Breast epithelium (tissue), 4 donors: ENCODE measurements at regions not wholly inside any gene's neighbourhood (a gene's known extent, or its start where the extent isn't known, plus 50 kb on each side); places are given as distances from the start of the nearest gene placed in this dataset.
"Not testable (repeated sequence)": the region's sequence is repeated elsewhere in the genome, so short reads cannot be mapped to it uniquely, and the experiment has no call there.

Source experiments
- DNase-seq, 2 donors: peaks; one replicate each; pipeline ENCODE4 v3.0.0-alpha.2; 2019; ENCODE audit warnings: low spot score in 2 of 2
- H3K27ac ChIP-seq, 2 donors: fragments of 200-600 bp; sonication (generic) in 1 of 2; one replicate each; pipeline ENCODE4 v1.5.1; 2016 to 2019; ENCODE audit warnings: mild to moderate bottlenecking in 1 of 2
- H3K27me3 ChIP-seq, 2 donors: fragments of 200-600 bp; sonication (generic) in 1 of 2; one replicate each; pipeline versions ENCODE4 v1.5.1 to v1.6.0; 2017 to 2019; ENCODE audit warnings: control low read depth in 1 of 2, mild to moderate bottlenecking in 1 of 2
- H3K36me3 ChIP-seq: fragments of 200-600 bp; one replicate; pipeline ENCODE4 v1.5.1; 2019
- H3K4me1 ChIP-seq, 2 donors: fragments of 200-600 bp; sonication (generic); one replicate each; pipeline ENCODE4 v1.5.1; 2016 to 2019; ENCODE audit warnings: control low read depth in 1 of 2
- H3K4me3 ChIP-seq, 3 donors: fragments of 200-600 bp; sonication (generic); 1 replicate in 2 of 3; 2 replicates in 1 of 3; pipeline ENCODE4 v1.5.1; 2016 to 2019; ENCODE audit warnings: mild to moderate bottlenecking in 3 of 3, moderate library complexity in 2 of 3
- H3K9me3 ChIP-seq, 2 donors: fragments of 200-600 bp; sonication (generic) in 1 of 2; one replicate each; pipeline ENCODE4 v1.5.1; 2016 to 2019; ENCODE audit warnings: control low read depth in 1 of 2
- intact Hi-C: fragments of 100-400 bp; cut with DNase I; formaldehyde crosslinking; loops from one replicate; pipeline ENCODE4 v1.15.1; 2023; ENCODE audit warnings: low total_unique reads

DNA sequence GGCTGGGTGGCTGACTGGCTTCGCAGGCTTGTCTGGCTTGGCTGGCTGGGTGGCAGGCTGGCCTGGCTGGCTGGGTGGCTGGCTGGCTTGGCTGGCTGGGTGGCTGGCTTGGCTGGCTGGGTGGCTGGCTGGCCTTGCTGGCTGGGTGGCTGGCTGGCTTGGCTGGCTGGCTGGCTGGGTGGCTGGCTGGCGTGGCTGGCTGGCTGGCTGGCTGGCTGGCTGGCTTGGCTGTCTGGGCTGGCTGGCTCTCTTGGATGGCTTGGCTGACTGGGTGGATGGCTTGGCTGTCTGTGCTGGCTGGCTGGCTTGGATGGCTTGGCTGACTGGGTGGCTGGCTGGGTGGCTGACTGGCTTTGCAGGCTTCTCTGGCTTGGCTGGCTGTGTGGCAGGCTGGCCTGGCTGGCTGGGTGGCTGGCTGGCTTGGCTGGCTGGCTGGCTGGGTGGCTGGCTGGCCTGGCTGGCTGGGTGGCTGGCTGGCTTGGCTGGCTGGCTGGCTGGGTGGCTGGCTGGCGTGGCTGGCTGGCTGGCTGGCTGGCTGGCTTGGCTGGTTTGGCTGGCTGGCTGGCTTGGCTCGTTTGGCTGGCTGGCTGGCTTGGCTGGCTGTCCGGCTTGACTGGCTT is 2808.1 kb downstream of the RPIA start:
- H3K27me3 ChIP-seq, H3K4me3 ChIP-seq, H3K4me1 ChIP-seq, H3K27ac ChIP-seq, H3K36me3 ChIP-seq, intact Hi-C loops: not testable (repeated sequence)
- peaks cover 0 to 13% of the 10 kb centered on the region in 2 donors for H3K9me3 ChIP-seq
- DNase-seq: peak; percentile 17 to 50

DNA sequence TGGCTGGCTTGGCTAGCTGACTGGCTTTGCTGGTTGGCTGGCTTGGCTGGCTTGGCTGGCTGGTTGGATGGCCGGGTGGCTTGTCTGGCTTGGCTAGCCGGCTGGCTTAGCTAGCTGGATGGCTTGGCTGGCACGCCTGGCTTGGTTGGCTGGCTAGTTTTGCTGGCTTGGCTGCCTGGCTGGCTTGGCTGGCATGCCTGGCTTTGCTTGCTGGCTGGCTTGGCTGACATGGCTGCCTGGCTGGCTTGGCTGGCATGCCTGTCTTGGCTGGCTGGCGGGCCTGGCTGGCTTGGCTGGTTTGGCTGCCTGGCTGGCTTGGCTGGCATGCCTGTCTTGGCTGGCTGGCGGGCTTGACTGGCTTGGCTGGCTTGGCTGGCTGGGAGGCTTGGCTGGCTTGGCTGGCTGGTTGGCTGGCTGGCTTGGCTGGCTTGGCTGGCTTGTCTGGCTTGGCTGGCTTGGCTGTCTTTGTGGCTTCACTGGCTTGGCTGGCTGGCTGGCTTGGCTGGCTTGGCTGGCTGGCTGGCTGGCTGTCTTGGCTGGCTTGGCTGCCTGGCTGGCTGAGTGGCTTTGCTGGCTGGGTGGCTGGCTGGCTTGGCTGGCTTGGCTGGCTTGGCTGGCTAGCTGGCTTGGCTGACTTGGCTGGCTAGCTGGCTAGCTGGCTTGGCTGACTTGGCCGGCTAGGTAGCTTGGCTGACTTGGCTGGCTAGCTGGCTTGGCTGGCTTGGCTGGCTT is 2808.9 kb downstream of the RPIA start:
- H3K27ac ChIP-seq, H3K36me3 ChIP-seq, H3K4me1 ChIP-seq, H3K27me3 ChIP-seq, H3K4me3 ChIP-seq, intact Hi-C loops: not testable (repeated sequence)
- peaks cover 0 to 13% of the 10 kb centered on the region in 2 donors for H3K9me3 ChIP-seq
- DNase-seq: peak in 1 of 2 donors; percentile 52

DNA sequence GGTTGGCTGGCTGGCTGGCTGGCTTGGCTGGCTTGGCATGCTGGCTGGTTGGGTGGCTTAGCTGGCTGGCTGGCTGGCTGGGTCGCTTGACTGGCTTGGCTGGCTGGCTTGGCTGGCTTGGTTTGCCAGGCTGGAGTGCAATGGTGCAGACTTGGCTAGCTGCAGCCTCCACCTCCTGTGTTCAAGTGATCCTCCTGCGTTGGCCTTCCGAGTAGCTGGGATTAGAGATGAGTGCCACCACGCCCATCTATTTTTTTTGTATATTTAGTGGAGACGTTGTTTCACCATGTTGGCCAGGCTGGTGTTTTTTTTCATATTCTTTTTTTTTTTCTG is 2809.5 kb downstream of the RPIA start:
- intact Hi-C loops, H3K27me3 ChIP-seq, H3K4me1 ChIP-seq: not testable (repeated sequence)

DNA sequence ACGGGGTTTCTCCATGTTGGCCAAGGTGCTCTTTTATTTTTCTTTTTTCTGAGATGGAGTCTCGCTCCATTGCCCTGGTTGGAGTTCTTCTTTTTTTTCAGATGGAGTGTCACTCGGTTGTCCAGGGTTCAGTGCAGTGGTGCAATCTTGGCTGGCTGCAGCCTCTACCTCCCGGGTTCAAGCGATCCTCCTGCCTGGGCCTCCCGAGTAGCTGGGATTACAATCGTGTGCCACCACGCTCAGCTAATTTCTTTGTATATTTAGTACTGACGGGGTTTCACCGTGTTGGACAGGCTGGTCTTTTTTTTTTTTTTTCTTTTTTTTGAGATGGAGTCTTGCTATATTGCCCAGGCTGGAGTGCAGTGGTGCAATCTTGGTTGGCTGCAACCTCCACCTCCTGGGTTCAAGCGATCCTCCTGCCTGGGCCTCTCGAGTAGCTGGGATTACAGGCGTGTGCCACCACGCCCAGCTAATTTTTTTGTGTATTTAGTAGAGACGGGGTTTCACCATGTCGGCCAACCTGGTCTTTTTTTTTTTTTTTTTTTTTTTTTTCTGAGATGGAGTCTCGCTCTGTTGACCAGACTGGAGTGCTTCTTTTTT is 2810.1 kb downstream of the RPIA start:
- H3K4me1 ChIP-seq, H3K27ac ChIP-seq, H3K36me3 ChIP-seq, H3K4me3 ChIP-seq, H3K27me3 ChIP-seq, intact Hi-C loops: not testable (repeated sequence)
- DNase-seq: peak in 1 of 2 donors; percentile 16
- peaks cover 0 to 13% of the 10 kb centered on the region in 2 donors for H3K9me3 ChIP-seq

More for the DNA sequence above, 2809.5 kb downstream of the RPIA start:
- H3K27ac ChIP-seq, H3K4me3 ChIP-seq, H3K36me3 ChIP-seq, DNase-seq: not testable (repeated sequence)
- H3K9me3 ChIP-seq: peaks cover 0 to 13% of the 10 kb centered on the region in 2 donors

DNA sequence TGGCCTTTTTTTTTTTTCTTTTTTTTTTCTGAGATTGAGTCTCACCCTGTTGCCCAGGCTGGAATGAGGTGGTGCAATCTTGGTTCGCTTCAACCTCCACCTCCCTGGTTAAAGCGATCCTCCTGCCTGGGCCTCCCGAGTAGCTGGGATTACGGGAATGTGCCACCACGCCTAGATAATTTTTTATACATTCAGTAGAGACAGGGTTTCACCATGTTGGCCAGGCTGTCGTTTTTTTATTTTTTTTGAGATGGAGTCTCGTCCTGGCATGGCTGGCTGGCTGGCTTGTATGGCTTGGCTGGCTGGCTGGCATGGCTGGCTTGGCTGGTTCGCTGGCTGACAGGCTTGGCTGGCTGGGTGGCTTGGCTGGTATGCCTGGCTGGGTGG is 2812.1 kb downstream of the RPIA start:
- DNase-seq, H3K4me1 ChIP-seq, H3K27ac ChIP-seq, H3K27me3 ChIP-seq, H3K36me3 ChIP-seq, H3K4me3 ChIP-seq, intact Hi-C loops: not testable (repeated sequence)
- H3K9me3 ChIP-seq: peaks cover 0 to 13% of the 10 kb centered on the region in 2 donors

DNA sequence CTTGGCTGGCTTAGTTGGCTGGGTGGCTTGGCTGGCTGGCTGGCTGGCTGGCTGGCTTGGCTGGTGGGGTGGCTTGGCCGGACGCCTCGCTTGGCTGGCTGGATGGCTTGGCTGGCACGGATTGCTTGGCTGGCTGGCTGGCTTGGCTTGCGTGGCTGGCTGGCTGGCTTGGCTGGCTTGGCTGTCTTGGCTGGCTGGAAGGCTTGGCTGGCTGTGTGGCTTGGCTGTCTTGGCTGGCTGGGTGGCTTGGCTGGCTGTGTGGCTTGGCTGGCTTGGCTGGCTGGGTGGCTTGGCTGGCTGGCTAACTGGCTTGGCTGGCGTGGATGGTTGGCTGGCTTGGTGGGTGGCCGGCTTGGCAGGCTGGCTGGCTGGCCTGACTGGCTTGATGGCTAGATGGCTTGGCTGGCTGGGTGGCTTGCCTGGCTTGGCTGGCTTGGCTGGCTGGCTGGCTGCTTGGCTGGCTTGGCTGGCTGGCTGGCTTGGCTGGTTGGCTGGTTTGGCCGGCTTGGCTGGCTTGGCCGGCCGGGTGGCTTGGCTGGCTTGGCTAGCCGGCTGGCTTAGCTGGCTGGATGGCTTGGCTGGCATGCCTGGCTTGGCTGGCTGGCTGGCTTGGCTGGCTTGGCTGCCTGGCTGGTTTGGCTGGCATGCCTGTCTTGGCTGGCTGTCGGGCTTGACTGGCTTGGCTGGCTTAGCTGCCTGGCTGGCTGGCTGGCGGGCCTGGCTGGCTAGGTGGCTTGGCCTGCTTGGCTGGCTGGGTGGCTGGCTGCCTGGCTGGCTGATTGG is 2812.7 kb downstream of the RPIA start:
- H3K9me3 ChIP-seq, H3K4me1 ChIP-seq, H3K36me3 ChIP-seq, intact Hi-C loops, H3K27me3 ChIP-seq, H3K4me3 ChIP-seq, H3K27ac ChIP-seq: not testable (repeated sequence)
- peak in 1 of 2 donors; percentile 51 for DNase-seq

DNA sequence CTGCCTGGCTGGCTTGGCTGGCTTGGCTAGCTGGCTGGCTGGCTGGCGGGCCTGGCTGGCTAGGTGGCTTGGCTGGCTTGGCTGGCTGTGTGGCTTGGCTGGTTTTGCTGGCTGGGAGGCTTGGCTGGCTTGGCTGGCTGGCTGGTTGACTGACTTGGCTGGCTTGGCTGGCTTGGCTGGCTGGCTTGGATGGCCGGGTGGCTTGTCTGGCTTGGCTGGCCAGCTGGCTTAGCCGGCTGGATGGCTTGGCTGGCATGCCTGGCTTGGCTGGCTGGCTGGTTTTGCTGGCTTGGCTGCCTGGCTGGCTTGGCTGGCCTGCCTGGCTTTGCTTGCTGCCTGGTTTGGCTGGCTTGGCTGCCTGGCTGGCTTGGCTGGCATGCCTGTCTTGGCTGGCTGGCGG is 2817.3 kb downstream of the RPIA start:
- H3K36me3 ChIP-seq, H3K27me3 ChIP-seq, H3K27ac ChIP-seq, H3K4me3 ChIP-seq, intact Hi-C loops, H3K4me1 ChIP-seq, DNase-seq, H3K9me3 ChIP-seq: not testable (repeated sequence)

DNA sequence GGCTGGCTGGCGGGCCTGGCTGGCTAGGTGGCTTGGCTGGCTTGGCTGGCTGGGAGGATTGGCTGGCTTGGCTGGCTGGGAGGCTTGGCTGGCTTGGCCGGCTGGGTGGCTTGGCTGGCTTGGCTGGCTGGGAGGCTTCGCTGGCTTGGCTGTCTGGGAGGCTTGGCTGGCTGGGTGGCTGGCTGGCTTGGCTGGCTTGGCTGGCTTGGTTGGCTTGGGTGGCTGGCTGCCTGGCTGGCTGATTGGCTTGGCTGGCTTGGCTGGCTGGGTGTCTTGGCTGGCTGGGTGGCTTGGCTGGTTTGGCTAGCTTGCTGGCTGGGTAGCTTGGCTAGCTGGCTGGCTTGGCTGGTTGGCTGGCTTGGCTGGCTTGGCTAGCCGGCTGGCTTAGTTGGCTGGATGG is 2817.8 kb downstream of the RPIA start:
- DNase-seq, intact Hi-C loops, H3K36me3 ChIP-seq, H3K4me3 ChIP-seq, H3K9me3 ChIP-seq, H3K4me1 ChIP-seq, H3K27me3 ChIP-seq, H3K27ac ChIP-seq: not testable (repeated sequence)

DNA sequence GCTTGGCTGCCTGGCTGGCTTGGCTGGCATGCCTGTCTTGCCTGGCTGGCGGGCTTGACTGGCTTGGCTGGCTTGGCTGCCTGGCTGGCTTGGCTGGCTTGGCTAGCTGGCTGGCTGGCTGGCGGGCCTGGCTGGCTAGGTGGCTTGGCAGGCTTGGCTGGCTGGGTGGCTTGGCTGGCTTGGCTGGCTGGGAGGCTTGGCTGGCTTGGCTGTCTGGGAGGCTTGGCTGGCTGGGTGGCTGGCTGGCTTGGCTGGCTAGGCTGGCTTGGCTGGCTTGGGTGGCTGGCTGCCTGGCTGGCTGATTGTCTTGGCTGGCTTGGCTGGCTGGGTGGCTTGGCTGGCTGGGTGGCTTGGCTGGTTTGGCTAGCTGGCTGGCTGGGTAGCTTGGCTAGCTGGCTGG is 2819.7 kb downstream of the RPIA start:
- DNase-seq, H3K9me3 ChIP-seq, H3K36me3 ChIP-seq, intact Hi-C loops, H3K4me1 ChIP-seq, H3K27me3 ChIP-seq, H3K4me3 ChIP-seq, H3K27ac ChIP-seq: not testable (repeated sequence)

DNA sequence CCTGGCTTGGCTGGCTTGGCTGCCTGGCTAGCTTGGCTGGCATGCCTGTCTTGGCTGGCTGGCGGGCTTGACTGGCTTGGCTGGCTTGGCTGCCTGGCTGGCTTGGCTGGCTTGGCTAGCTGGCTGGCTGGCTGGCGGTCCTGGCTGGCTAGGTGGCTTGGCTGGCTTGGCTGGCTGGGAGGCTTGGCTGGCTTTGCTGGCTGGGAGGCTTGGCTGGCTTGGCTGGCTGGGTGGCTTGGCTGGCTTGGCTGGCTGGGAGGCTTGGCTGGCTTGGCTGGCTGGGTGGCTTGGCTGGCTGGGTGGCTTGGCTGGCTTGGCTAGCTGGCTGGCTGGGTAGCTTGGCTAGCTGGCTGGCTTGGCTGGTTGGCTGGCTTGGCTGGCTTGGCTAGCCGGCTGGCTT is 2824.5 kb downstream of the RPIA start:
- intact Hi-C loops, H3K27me3 ChIP-seq, H3K36me3 ChIP-seq, H3K4me3 ChIP-seq, H3K4me1 ChIP-seq, H3K9me3 ChIP-seq, DNase-seq, H3K27ac ChIP-seq: not testable (repeated sequence)

DNA sequence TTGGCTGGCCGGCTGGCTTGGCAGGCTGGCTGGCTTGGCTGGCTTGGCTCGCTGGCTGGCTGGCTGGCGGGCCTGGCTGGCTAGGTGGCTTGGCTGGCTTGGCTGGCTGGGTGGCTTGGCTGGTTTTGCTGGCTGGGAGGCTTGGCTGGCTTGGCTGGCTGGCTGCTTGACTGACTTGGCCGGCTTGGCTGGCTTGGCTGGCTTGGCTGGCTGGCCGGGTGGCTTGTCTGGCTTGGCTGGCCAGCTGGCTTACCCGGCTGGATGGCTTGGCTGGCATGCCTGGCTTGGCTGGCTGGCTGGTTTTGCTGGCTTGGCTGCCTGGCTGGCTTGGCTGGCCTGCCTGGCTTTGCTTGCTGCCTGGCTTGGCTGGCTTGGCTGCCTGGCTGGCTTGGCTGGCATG is 2825.2 kb downstream of the RPIA start:
- intact Hi-C loops: not testable (repeated sequence)

DNA sequence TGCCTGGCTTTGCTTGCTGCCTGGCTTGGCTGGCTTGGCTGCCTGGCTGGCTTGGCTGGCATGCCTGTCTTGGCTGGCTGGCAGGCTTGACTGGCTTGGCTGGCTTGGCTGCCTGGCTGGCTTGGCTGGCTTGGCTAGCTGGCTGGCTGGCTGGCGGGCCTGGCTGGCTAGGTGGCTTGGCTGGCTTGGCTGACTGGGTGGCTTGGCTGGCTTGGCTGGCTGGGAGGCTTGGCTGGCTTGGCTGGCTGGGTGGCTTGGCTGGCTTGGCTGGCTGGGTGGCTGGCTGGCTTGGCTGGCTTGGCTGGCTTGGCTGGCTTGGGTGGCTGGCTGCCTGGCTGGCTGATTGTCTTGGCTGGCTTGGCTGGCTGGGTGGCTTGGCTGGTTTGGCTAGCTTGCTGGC is 2826.4 kb downstream of the RPIA start:
- DNase-seq, H3K4me3 ChIP-seq, H3K4me1 ChIP-seq, intact Hi-C loops, H3K9me3 ChIP-seq, H3K27me3 ChIP-seq, H3K27ac ChIP-seq, H3K36me3 ChIP-seq: not testable (repeated sequence)

More for the DNA sequence above, 2825.2 kb downstream of the RPIA start:
- H3K9me3 ChIP-seq, DNase-seq, H3K36me3 ChIP-seq, H3K27ac ChIP-seq, H3K27me3 ChIP-seq, H3K4me1 ChIP-seq, H3K4me3 ChIP-seq: not testable (repeated sequence)

DNA sequence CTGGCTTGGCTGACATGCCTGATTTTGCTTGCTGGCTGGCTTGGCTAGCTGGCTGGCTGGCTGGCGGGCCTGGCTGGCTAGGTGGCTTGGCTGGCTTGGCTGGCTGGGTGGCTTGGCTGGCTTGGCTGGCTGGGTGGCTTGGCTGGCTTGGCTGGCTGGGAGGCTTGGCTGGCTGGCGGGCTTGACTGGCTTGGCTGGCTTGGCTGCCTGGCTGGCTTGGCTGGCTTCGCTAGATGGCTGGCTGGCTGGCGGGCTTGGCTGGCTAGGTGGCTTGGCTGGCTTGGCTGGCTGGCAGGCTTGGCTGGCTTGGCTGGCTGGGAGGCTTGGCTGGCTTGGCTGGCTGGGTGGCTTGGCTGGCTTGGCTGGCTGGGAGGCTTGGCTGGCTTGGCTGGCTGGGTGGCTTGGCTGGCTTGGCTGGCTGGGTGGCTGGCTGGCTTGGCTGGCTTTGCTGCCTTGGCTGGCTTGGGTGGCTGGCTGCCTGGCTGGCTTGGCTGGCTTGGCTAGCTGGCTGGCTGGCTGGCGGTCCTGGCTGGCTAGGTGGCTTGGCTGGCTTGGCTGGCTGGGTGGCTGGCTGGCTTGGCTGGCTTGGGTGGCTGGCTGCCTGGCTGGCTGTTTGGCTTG is 2827.0 kb downstream of the RPIA start:
- H3K27me3 ChIP-seq, DNase-seq, H3K4me3 ChIP-seq, H3K9me3 ChIP-seq, H3K4me1 ChIP-seq, H3K36me3 ChIP-seq, intact Hi-C loops, H3K27ac ChIP-seq: not testable (repeated sequence)
